ENCODE measurements at regions not wholly inside any gene's neighbourhood (a gene's known extent, or its start where the extent isn't known, plus 50 kb on each side); places are given as distances from the start of the nearest gene placed in this dataset.

- H2AFZ ChIP-seq = no peak overlapping the region
- no peak for DNase-seq (ENCODE audit: low spot score)
- 81% methylated on average over 13 of the region's 13 CpGs for WGBS (ENCODE audit: low lambda C conversion rate, missing lambda C conversion rate)
- no peaks in the 10 kb centered on the region for H4K20me1 ChIP-seq (ENCODE audit: insufficient read depth, poor library complexity, severe bottlenecking)
- H3K27ac ChIP-seq = no peak overlapping the region
- no peak overlapping the region for H3K4me2 ChIP-seq
- no peaks in the 10 kb centered on the region for H3K79me2 ChIP-seq
- H3K36me3 ChIP-seq (replicated peaks; ENCODE audit: insufficient read depth, low read depth) = no peaks in the 10 kb centered on the region
- H3K9me2 ChIP-seq (replicated peaks; ENCODE audit: insufficient read depth) = no peaks in the 10 kb centered on the region
- TF ChIP-seq EZH2phosphoT487 (IDR thresholded peaks at IDR 0.05; ENCODE audit: low read depth, severe bottlenecking, unreplicated experiment) (no peak), EZH2 (IDR thresholded peaks at IDR 0.05; ENCODE audit: borderline replicate concordance) (no peak), CTCF (IDR thresholded peaks at IDR 0.05; ENCODE audit: poor library complexity) (no peak)
- no peaks in the 10 kb centered on the region for H3K27me3 ChIP-seq
- H3K4me1 ChIP-seq (ENCODE audit: insufficient read depth) = no peaks in the 10 kb centered on the region
- H3K4me3 ChIP-seq = no peak overlapping the region
- no peaks in the 10 kb centered on the region for H3K9me3 ChIP-seq (ENCODE audit: low read depth)
Measured at GRCh38 chr2:2828774-2829368, 497.8 kb upstream of the MYT1L start.

DNA sequence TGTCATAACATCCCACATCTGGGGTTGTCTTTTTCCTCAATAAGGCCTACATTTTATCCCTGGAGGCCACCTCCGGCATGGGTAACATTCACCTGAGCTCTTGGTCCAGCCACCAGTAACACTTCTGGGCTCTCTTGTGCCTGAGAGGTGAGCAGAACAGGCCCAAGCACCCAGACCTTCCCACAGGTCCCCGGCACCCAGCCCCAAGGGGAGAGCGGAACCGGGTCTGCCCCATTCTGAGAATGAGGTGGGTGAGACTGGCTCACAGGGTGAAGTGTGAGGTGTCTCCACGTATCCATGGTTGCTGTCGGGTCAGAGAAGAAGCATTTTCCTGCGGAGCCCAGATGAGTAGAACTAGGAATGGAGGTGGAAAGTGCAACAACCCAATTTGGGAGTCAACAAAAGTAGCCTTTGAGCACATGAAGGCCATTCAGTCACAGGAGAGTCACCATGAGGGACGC, 496.7 kb upstream of the MYT1L start:
- 95% methylated on average over 8 of the region's 8 CpGs for WGBS (ENCODE audit: low lambda C conversion rate, missing lambda C conversion rate)
- no peak for TF ChIP-seq EZH2phosphoT487 (IDR thresholded peaks at IDR 0.05; ENCODE audit: low read depth, severe bottlenecking, unreplicated experiment)
- no peak for TF ChIP-seq CTCF (IDR thresholded peaks at IDR 0.05; ENCODE audit: poor library complexity)
- TF ChIP-seq EZH2 (IDR thresholded peaks at IDR 0.05; ENCODE audit: borderline replicate concordance) = no peak
- DNase-seq (ENCODE audit: low spot score) = no peak
- H3K79me2 ChIP-seq = no peaks in the 10 kb centered on the region
- no peaks in the 10 kb centered on the region for H3K27me3 ChIP-seq
- H4K20me1 ChIP-seq (ENCODE audit: insufficient read depth, poor library complexity, severe bottlenecking) = no peaks in the 10 kb centered on the region
- no peak overlapping the region for H2AFZ ChIP-seq
- no peaks in the 10 kb centered on the region for H3K9me3 ChIP-seq (ENCODE audit: low read depth)
- no peaks in the 10 kb centered on the region for H3K9me2 ChIP-seq (replicated peaks; ENCODE audit: insufficient read depth)
- H3K4me1 ChIP-seq (ENCODE audit: insufficient read depth) = no peaks in the 10 kb centered on the region
- no peak overlapping the region for H3K4me2 ChIP-seq
- no peak overlapping the region for H3K4me3 ChIP-seq
- H3K27ac ChIP-seq = no peak overlapping the region
- H3K36me3 ChIP-seq (replicated peaks; ENCODE audit: insufficient read depth, low read depth) = no peaks in the 10 kb centered on the region

GRCh38 chr2:2827046-2827636, 496.1 kb upstream of the MYT1L start:
- Histone ChIP-seq H3K27me3 (no peaks in the 10 kb centered on the region), H3K9me2 (replicated peaks; ENCODE audit: insufficient read depth) (no peaks in the 10 kb centered on the region), H3K27ac (no peak overlapping the region), H3K4me3 (no peak overlapping the region), H3K79me2 (no peaks in the 10 kb centered on the region), H3K4me1 (ENCODE audit: insufficient read depth) (no peaks in the 10 kb centered on the region), H3K9me3 (ENCODE audit: low read depth) (no peaks in the 10 kb centered on the region), H2AFZ (no peak overlapping the region), H3K4me2 (no peak overlapping the region), H3K36me3 (replicated peaks; ENCODE audit: insufficient read depth, low read depth) (no peaks in the 10 kb centered on the region), H4K20me1 (ENCODE audit: insufficient read depth, poor library complexity, severe bottlenecking) (no peaks in the 10 kb centered on the region)
- 86% methylated on average over 16 of the region's 16 CpGs for WGBS (ENCODE audit: low lambda C conversion rate, missing lambda C conversion rate)
- TF ChIP-seq CTCF (IDR thresholded peaks at IDR 0.05; ENCODE audit: poor library complexity) (no peak), EZH2phosphoT487 (IDR thresholded peaks at IDR 0.05; ENCODE audit: low read depth, severe bottlenecking, unreplicated experiment) (no peak), EZH2 (IDR thresholded peaks at IDR 0.05; ENCODE audit: borderline replicate concordance) (no peak)
- DNase-seq (ENCODE audit: low spot score) = no peak
